ENCODE measurements at regions not wholly inside any gene's neighbourhood (a gene's known extent, or its start where the extent isn't known, plus 50 kb on each side); places are given as distances from the start of the nearest gene placed in this dataset.

DNA sequence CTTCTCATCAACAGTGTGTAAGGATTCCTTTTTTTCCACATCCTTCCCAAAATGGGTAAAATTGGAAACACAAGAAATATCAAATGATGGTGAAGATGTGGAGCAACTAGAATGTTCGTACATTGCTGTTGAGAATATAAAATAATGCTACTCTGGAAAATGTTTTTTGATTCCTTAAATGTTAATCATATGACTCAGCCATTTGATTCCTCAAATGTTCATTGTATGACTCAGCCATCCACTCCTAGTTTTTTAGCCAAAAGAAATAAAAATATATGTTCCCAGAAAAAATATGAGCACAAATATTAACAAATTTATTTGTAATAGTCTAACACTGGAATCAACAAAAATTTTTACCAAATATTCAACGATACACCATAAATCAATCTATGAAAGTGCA, 1108.6 kb downstream of the LRFN5 start:
- TF ChIP-seq POLR2A (IDR thresholded peaks at IDR 0.05; ENCODE audit: extremely low read depth, insufficient read length) = no peak
- TF ChIP-seq, protein P1, sequence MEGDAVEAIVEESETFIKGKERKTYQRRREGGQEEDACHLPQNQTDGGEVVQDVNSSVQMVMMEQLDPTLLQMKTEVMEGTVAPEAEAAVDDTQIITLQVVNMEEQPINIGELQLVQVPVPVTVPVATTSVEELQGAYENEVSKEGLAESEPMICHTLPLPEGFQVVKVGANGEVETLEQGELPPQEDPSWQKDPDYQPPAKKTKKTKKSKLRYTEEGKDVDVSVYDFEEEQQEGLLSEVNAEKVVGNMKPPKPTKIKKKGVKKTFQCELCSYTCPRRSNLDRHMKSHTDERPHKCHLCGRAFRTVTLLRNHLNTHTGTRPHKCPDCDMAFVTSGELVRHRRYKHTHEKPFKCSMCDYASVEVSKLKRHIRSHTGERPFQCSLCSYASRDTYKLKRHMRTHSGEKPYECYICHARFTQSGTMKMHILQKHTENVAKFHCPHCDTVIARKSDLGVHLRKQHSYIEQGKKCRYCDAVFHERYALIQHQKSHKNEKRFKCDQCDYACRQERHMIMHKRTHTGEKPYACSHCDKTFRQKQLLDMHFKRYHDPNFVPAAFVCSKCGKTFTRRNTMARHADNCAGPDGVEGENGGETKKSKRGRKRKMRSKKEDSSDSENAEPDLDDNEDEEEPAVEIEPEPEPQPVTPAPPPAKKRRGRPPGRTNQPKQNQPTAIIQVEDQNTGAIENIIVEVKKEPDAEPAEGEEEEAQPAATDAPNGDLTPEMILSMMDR (IDR thresholded peaks at IDR 0.05; ENCODE audit: low read depth, low read length) = no peak
- TF ChIP-seq, protein P2, sequence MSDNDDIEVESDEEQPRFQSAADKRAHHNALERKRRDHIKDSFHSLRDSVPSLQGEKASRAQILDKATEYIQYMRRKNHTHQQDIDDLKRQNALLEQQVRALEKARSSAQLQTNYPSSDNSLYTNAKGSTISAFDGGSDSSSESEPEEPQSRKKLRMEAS (IDR thresholded peaks at IDR 0.05; ENCODE audit: low read depth, low read length) = no peak

Measured in NB4 (cell line).